NCI-H187 (cell line): ENCODE measurements at regions not wholly inside any gene's neighbourhood (a gene's known extent, or its start where the extent isn't known, plus 50 kb on each side); places are given as distances from the start of the nearest gene placed in this dataset.

ENCODE experiments used
- DNase-seq, 2 experiments: peaks; one replicate each; lab custom pipeline; 2025; lab: John Stamatoyannopoulos, UW

GRCh38 chr18:1559563-1559962, 654.9 kb downstream of the ADCYAP1 start:
- DNase-seq: no peak

DNA sequence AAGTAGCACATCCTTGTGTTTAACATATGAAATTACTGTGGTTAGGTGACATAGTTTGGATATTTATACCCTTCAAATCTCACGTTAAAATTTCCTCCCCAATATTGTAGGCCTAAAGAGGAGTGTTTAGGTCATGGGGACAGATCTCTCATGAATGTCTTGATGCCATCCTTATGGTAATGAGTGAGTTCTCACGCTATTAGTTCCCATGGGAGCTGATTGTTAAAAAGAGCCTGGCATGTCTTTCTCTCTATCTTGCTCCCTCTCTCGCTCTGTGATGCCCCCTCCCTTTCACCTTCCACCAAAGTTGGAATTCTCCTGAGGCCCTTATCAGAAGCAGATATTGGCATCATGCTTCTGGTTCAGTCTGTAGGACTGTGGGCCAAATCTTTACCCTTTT, 660.1 kb downstream of the ADCYAP1 start:
- DNase-seq: no peak

- DNase-seq: no peak
Measured at GRCh38 chr18:1571206-1571605, 666.5 kb downstream of the ADCYAP1 start.

GRCh38 chr18:1573732-1574131, 669.1 kb downstream of the ADCYAP1 start:
- DNase-seq: no peak

DNA sequence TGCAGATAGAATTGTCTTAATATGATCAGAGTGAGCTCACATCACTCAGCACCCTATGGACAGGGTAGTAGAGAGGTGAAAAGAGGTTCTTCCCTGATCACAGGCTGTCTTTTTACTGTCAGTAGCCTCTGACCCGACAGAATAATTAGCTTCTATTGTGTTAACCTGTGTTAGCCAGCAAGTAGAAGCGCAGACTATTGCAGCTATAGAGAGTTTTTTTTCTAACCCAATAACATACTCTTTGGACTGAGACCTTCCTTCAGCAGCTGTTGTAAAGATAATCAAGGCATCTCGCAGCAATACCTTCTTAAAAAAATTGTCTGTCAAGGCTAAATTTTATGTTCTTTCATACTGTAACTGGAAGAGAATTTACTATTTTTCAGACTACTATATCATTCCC, 670.4 kb downstream of the ADCYAP1 start:
- no peak for DNase-seq

- DNase-seq: no peak
Measured at GRCh38 chr18:1578505-1578904, 673.8 kb downstream of the ADCYAP1 start.

DNA sequence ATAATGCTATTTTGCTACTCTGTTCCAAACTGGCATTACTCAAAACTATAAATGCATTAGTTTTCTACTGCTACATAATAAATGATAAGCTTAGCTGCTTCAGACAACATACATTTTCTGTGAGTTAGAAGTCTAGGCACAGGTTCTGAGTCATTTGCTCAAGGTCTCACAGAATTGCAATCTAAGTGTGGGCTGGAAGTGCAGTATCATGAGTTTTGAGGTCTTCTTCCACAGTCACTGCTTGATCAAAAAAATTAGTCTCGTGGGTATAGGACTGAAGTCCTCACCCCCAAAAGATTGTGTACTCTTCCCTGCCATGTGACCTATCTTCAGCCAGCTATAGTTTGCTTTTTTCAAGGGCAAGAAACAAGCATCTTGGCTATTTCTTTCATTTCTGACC, 676.9 kb downstream of the ADCYAP1 start:
- no peak for DNase-seq

- no peak for DNase-seq
Measured at GRCh38 chr18:1585881-1586488, 681.3 kb downstream of the ADCYAP1 start.

DNA sequence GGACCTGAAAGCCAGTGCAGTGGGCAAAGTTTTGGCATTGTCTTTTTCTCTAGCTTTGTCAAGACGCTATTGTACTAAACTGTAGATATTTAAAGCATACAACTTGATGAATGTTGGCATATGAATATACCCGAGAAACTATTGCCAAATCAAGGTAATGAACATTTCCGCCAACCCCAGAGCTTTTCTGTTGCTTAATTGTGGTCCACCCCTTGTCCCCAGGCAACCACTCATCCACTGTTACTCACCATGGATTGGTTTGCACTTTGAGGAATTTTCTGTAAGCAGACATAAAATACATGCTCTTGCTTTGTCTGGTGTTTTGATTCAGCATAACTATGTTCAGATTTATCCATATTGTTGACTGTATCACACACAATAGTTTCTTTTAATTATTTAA, 688.4 kb downstream of the ADCYAP1 start:
- no peak for DNase-seq

- no peak for DNase-seq
Measured at GRCh38 chr18:1595195-1595594, 690.5 kb downstream of the ADCYAP1 start.

DNA sequence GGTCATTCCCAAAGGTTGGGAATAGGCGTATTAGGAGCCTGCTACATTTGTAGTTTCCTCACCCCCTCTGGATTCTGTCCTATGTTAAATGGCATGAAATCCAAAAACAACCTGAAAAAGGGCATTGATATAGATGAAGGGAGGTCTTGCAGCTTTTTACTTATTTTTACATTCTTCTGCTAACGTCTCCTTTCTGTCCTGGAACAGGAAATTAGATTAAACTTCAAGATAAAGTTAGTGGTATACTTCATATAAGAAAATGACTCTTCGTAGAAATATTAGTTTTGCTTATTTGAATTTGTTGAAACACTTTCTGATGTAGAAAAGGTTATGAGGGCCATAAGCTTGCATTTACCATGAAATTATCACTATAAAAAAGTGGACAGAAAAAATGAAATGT, 694.5 kb downstream of the ADCYAP1 start:
- DNase-seq: no peak

DNA sequence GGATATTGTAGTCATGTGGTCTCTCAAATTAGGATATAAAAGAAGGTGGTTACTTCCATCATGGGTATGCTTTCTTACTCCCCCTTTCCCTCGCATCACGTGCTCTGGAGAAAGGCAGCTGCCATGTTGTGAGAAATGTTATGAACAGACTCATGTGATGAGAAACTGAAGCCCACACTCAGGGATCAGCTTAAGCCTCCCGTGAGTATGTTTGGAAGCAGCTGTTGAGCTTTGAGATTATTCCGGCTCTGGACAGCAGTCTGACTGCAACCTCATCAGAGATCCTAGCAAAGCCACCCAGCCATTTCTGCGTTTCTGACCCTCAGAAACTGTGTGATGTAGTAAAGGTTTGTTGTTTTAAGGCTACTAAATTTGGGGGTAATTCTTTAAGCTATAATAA, 700.1 kb downstream of the ADCYAP1 start:
- DNase-seq: no peak

- no peak for DNase-seq
Measured at GRCh38 chr18:1618364-1618763, 713.7 kb downstream of the ADCYAP1 start.

DNA sequence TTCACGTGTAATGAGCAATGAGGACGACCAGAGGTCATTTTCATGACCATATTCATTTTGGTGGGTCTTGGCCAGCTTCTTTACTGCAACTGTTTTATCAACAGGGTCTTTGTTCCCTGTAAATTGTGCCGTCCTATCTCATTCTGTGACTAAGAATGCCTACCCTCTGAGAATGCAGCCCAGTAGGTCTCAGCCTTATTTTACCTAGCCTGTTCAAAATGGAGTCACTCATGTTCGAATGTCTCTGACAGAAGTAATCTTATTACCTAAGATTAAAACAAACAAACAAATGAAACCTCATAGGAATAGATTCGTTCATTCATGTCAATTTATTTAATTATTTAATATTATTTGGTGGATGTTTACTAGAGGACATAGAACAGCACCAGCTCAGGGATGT, 714.8 kb downstream of the ADCYAP1 start:
- no peak for DNase-seq

DNA sequence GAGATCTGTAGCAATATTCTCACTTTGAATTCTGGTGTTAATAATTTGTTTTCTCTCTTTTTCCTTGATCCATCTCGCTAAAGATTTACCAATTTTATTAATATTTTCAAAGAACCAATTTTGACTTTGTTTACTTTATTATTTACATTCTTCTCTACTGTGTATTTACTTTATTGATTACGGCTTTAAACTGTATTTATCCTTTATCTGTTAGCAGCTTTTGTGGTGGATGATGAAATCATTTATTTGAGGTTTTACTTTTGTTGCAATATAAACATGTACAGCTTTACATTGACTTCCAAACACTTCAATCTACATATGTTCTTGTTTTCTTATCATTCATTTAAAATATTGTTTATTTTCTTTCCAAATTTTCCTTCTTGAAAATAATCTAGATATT, 719.9 kb downstream of the ADCYAP1 start:
- DNase-seq: no peak

- DNase-seq: no peak
Measured at GRCh38 chr18:1627494-1627893, 722.8 kb downstream of the ADCYAP1 start.

- DNase-seq: no peak
Measured at GRCh38 chr18:1648712-1649111, 744.0 kb downstream of the ADCYAP1 start.

GRCh38 chr18:1652018-1652417, 747.3 kb downstream of the ADCYAP1 start:
- DNase-seq: no peak

DNA sequence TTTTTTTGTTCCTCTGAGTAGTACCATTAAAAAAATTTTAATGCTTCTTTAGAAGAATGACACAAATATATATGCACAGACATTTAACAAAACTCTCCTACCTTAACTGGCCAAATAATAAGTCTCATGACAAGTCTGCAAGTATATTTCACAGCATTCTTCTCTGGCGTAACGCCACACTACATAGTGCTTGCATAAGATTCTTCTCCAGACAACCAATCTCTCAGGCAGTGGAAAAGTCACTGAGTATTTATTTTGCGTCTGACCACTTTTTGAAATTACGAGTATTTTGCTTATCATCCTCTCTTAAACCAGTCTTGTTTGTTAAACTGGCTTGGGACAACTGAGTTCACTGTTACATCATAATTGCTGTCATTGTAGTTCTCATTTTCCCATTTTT, 749.2 kb downstream of the ADCYAP1 start:
- no peak for DNase-seq

DNA sequence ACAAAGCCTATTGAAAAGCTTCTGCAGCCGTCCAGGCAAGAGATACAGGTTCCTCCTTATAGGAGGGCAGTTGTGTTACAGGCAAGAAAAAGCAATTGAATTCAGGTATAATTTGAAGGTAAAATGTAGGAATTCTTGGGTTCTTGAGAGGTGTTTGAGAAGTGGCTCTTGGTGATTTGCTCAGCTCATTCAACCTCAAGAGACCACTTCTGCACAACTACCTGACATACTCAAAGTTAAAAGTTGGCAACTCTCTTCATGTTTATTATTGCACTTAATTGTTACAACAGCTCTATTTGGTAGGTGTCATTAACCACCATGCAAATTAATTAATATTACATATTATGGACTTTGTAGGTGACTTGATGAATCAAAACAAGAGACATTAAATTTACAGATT, 753.2 kb downstream of the ADCYAP1 start:
- DNase-seq: no peak

- DNase-seq: peak; percentile 51 to 52
Measured at GRCh38 chr18:1658908-1659566, 754.4 kb downstream of the ADCYAP1 start.

- DNase-seq: peak in 1 of 2 experiments; percentile 6
Measured at GRCh38 chr18:1663879-1664705, 759.4 kb downstream of the ADCYAP1 start.

GRCh38 chr18:1665079-1665478, 760.4 kb downstream of the ADCYAP1 start:
- DNase-seq: no peak
